Progenitor cell of endocrine pancreas (in vitro differentiated cells): ENCODE measurements at regions not wholly inside any gene's neighbourhood (a gene's known extent, or its start where the extent isn't known, plus 50 kb on each side); places are given as distances from the start of the nearest gene placed in this dataset.

ENCODE experiments used
- DNase-seq: peaks from one replicate; pipeline ENCODE4 v3.0.0; 2021; ENCODE audit warnings: low spot score; ENCODE audit not compliant: unreplicated experiment
- H3K27ac Mint-ChIP-seq: 2 replicates; pipeline ENCODE4 v1.8.0; 2021; ENCODE audit warnings: mild to moderate bottlenecking, moderate library complexity, mixed read lengths
- H3K27me3 Mint-ChIP-seq: 2 replicates; pipeline ENCODE4 v1.8.0; 2021; ENCODE audit warnings: mixed read lengths
- H3K36me3 Mint-ChIP-seq: 2 replicates; pipeline ENCODE4 v1.8.0; 2022; ENCODE audit warnings: mixed read lengths; ENCODE audit not compliant: insufficient read depth
- H3K4me1 Mint-ChIP-seq: 2 replicates; pipeline ENCODE4 v1.8.0; 2021; ENCODE audit warnings: low read depth, mixed read lengths
- H3K4me3 Mint-ChIP-seq: 2 replicates; pipeline ENCODE4 v1.8.0; 2021; ENCODE audit warnings: low read depth, mild to moderate bottlenecking, moderate library complexity, mixed read lengths
- H3K9me3 Mint-ChIP-seq: 2 replicates; pipeline ENCODE4 v1.8.0; 2021; ENCODE audit warnings: low read depth, mixed read lengths
- CTCF ChIP-seq: fragments of 200-600 bp; sonication (generic); IDR thresholded peaks from one replicate; pipeline ENCODE4 v1.5.0; 2021; ENCODE audit warnings: antibody characterized with exemption, mild to moderate bottlenecking; ENCODE audit not compliant: unreplicated experiment

GRCh38 chr19:28454083-28454482 lies 758.9 kb downstream of the UQCRFS1 start:
- no peak overlapping the region for H3K27ac Mint-ChIP-seq
- no peaks in the 10 kb centered on the region for H3K9me3 Mint-ChIP-seq

GRCh38 chr19:28453420-28453819 lies 759.5 kb downstream of the UQCRFS1 start:
- Mint-ChIP-seq H3K36me3 (no peaks in the 10 kb centered on the region), H3K4me1 (peaks cover 37% of the 10 kb centered on the region), H3K27ac (no peak overlapping the region)

More at GRCh38 chr19:28454083-28454482, 758.9 kb downstream of the UQCRFS1 start:
- H3K27me3 Mint-ChIP-seq: peaks cover 7% of the 10 kb centered on the region
- no peak for DNase-seq
- H3K4me1 Mint-ChIP-seq: peaks cover 37% of the 10 kb centered on the region
- no peak overlapping the region for H3K4me3 Mint-ChIP-seq
- TF ChIP-seq CTCF: no peak
- H3K36me3 Mint-ChIP-seq: no peaks in the 10 kb centered on the region

GRCh38 chr19:28449803-28450202 lies 763.1 kb downstream of the UQCRFS1 start:
- DNase-seq: no peak
- no peak overlapping the region for H3K4me3 Mint-ChIP-seq
- H3K4me1 Mint-ChIP-seq: peaks cover 32% of the 10 kb centered on the region
- TF ChIP-seq CTCF: no peak
- H3K27me3 Mint-ChIP-seq: no peaks in the 10 kb centered on the region
- H3K9me3 Mint-ChIP-seq: peaks cover 7% of the 10 kb centered on the region
- H3K27ac Mint-ChIP-seq: no peak overlapping the region
- peaks cover 2% of the 10 kb centered on the region for H3K36me3 Mint-ChIP-seq

More at GRCh38 chr19:28453420-28453819, 759.5 kb downstream of the UQCRFS1 start:
- H3K9me3 Mint-ChIP-seq: no peaks in the 10 kb centered on the region
- DNase-seq: no peak
- peaks cover 3% of the 10 kb centered on the region for H3K27me3 Mint-ChIP-seq
- TF ChIP-seq CTCF: no peak
- H3K4me3 Mint-ChIP-seq: no peak overlapping the region

GRCh38 chr19:28446511-28446910 lies 766.4 kb downstream of the UQCRFS1 start:
- DNase-seq: no peak
- Mint-ChIP-seq H3K27me3 (peaks cover 5% of the 10 kb centered on the region), H3K9me3 (peaks cover 7% of the 10 kb centered on the region), H3K27ac (no peak overlapping the region), H3K4me3 (no peak overlapping the region), H3K4me1 (peaks cover 25% of the 10 kb centered on the region), H3K36me3 (peaks cover 2% of the 10 kb centered on the region)
- TF ChIP-seq CTCF: no peak

- peaks cover 25% of the 10 kb centered on the region for H3K4me1 Mint-ChIP-seq
- peaks cover 7% of the 10 kb centered on the region for H3K9me3 Mint-ChIP-seq
- no peak for TF ChIP-seq CTCF
- H3K27ac Mint-ChIP-seq: no peak overlapping the region
- H3K4me3 Mint-ChIP-seq: no peak overlapping the region
- DNase-seq: no peak
- peaks cover 5% of the 10 kb centered on the region for H3K27me3 Mint-ChIP-seq
- H3K36me3 Mint-ChIP-seq: peaks cover 2% of the 10 kb centered on the region
These were observed 767.1 kb downstream of the UQCRFS1 start for GRCh38 chr19:28445826-28446225.
